Activated CD8-positive, alpha-beta memory T cell treated with anti-CD3 and anti-CD28 coated beads for 24 hours (primary cell): ENCODE measurements at regions not wholly inside any gene's neighbourhood (a gene's known extent, or its start where the extent isn't known, plus 50 kb on each side); places are given as distances from the start of the nearest gene placed in this dataset.
"Not testable (repeated sequence)": the region's sequence is repeated elsewhere in the genome, so short reads cannot be mapped to it uniquely, and the experiment has no call there.

Source experiments
- DNase-seq: peaks from one replicate; pipeline ENCODE4 v3.0.0-alpha.2; 2020

DNA sequence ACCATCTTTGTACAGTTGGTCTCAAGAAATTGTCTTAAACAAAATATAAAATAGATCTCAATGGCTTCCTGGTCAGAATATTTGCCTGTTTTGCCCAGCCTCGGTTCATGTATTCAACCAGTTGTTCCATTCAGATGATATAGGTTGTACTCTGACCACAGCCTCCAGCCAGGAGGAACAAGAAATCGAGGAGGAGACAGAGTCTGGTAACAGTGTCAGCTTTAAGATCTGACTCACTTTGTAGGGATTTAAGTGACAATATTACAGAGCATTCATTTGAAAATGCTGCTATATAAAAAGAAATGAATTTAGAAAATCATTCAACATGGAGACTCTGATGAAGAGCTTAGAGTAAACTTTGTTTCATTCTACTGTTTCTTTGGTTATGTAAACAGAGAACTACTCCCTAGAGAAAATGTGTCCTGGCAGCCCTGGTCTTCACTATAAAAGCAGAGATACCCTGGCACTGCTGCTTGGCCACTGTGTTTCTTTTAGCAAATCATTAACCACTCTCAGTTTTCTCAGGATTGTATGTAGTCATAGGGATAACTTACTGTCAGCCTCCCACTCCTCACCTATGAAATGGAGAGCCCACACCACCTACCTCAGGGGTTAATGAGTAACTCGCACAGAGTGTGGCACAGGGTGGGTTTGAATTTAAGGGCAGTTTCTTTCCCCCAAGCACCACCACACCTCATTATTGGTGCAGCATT, 53.5 kb downstream of the PAGE2 start:
- no peak for DNase-seq

DNA sequence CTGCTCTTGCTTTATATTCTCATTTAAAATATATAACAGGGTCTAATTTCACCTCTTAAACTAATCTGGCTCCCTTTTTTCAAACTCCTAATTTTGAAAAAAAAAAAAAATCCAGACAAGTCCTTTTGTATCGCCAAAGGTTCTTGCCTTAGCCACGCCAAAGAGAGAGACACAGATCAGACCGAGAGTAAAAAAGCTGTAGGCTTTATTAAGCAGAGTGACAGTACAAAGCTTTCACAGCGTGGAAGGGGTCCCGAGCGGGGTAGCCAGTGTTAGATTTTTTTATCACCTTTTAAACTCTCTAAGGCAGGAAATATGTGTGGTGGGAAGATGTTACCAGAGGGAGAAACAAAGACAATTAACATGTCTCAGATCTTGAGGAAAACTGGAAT, 54.1 kb downstream of the PAGE2 start:
- DNase-seq = no peak

- DNase-seq = no peak
Observed at GRCh38 chrX:55143621-55144020, 54.8 kb downstream of the PAGE2 start.

GRCh38 chrX:55144697-55145096, 55.9 kb downstream of the PAGE2 start:
- DNase-seq = no peak

DNA sequence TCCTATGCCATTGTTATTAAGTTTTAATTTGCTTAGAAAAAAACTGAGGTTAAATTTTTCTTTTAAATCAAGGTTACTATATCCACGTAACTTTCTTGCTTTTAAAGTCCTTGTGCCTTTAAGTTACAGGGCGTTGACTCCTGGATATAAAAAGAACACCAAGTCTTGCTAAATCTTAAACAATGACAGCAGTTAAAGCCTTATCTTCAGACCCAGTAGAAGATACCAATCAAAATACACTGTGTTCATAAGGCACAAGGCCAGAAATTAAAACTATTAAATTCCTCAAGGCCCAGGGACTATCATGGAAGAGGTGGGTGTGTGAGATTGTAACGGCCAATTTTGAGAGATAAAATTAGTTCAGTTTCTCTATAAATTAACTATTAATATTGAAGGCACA, 60.4 kb downstream of the PAGE2 start:
- DNase-seq = no peak

DNA sequence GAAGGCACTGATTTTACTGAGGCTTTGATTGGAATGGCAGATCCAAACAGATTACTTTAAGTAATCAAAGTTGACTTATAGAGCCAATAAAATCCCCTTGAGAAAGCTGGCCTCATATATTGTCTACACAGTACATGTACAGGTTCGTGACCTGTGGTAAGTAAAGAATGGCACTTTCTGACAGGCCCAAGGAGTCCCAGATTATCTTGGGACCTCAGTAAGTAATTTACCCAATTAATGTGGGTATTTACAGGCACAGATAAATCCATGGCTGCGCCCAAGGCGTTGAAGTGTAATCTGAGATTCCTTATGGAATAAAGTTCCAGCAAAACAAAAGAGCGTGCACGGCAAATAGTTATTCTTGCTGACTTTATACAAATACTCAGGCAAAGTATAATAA, 62.4 kb downstream of the PAGE2 start:
- no peak for DNase-seq

GRCh38 chrX:55159551-55159950, 60.6 kb upstream of the PAGE5 start:
- no peak for DNase-seq

DNA sequence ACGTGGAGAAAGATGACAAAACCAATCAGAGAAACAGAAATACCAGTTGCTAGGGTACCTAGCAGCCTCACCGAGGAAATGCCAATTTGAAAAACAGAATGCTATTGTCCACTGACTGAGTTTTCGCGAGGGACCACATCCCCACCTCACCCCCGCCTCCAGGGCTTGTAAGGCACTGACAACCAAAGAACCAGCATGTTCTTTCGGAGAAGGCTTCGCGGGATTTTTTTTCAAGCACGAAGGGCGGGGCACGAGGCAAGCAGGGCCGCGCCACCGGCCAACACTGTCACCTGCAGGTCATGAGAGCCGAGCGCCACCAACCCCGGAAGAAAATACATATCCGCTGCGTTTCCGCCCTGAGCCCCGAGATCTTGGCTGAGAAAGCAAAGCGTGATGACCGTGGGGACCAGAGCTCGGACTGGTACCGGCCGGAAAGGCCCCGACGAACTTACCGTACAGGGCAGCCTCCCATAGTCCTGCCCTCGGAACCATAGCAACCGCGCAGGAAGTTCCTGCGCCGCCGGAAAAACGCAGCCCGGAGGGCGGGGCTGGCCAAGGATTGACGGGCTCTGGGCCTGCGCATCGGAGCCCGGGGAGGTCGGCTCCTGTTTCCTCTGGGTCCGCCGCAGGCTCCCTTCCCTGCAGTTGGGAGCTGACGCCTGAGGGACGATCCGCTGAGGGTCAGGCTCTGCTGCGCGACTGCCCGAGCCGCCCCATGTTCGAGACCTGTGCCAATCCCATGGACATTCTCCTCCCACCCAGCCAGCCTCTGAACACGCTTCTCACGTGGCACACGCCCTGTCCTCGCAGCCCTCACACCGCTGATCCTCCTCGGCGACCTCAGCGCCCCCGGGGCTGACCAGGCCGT, 59.2 kb upstream of the PAGE5 start:
- DNase-seq = peak; percentile 92

DNA sequence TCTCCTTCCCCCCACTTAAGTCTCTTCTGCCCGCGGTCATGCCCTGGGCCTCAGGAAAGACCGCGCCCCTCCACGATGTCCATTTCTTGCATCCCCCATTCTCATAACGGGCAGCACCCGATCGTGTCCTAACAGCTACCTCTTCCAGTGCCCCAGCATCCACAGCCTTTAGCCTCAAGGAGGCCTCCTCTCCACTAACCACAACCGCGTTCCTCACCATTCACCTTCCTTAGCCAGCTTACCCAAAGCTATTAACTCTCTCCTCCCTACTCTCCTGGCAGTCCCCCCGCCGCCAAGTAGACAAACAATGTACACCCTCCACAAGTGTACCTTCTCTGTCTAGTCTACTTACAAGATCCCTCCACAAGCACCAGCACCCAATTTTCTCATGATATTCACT, 58.6 kb upstream of the PAGE5 start:
- no peak for DNase-seq

DNA sequence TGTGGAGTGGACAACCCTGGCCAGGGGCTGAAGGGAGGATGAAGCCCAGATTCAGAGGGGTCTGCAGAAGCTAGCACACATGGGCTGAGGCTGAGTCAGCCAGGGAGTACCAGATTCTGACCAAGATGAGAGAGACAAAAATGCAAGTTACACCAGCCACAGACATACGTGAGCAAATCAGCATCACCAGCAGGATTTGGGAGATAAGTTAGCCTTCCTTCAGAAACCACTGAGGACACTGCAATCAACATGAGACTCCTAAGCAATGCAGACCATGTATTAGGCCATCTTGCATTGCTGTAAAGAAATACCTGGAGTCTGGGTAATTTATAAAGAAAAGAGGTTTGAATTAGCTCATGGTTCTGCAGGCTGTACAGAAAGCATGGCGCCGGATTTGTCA, 57.0 kb upstream of the PAGE5 start:
- no peak for DNase-seq

GRCh38 chrX:55165026-55165425, 55.1 kb upstream of the PAGE5 start:
- DNase-seq = not testable (repeated sequence)

GRCh38 chrX:55167124-55167803, 52.9 kb upstream of the PAGE5 start:
- DNase-seq = no peak

DNA sequence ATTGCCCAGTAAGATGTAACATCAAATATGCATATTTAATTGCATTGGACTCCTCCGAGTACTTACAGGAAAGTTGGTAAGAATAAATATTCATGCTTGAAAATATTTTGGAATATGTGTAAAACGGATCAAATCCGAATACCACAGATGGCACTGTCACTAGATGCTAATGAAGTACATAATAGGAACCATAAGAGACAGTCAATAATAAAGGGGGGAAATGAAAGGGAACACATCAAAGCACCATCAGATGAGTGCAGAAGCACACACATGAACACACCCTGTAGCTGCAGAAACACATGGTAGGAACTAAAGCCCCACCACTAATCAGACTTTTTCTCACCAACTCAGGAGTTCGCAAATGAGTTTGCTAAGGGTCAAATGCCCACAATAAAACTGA, 52.2 kb upstream of the PAGE5 start:
- no peak for DNase-seq

DNA sequence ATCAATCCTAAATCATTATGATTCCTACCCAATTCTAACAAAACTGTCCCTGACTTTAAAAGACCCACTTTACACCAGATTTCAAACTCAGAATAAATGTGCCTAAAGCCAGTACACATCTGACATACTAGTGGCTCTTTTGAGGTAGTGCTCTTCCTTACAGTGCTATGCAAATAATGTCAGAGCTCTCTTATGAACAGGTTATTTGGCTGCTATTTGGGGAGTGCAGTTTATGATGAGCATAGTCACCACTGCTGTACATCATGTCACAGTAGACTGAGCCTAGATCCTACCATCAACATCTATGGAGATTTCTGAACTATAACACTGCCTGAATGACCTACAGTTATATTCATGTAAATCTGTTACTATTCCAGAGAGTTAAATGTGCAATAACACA, 50.4 kb upstream of the PAGE5 start:
- DNase-seq = no peak
